ENCODE measurements at regions not wholly inside any gene's neighbourhood (a gene's known extent, or its start where the extent isn't known, plus 50 kb on each side); places are given as distances from the start of the nearest gene placed in this dataset.

- no peaks in the 10 kb centered on the region for H3K4me1 ChIP-seq (replicated peaks in 1 of 2; ENCODE audit: control insufficient read depth in 2 of 2, insufficient read depth in 2 of 2, low read length in 2 of 2)
- H3K4me3 ChIP-seq = no peak overlapping the region
- in situ Hi-C loops (cut with MboI) = no loop called here
- FAIRE-seq = no peak
- no peak for ATAC-seq
- H3K27me3 ChIP-seq (ENCODE audit: control insufficient read depth in 2 of 2, insufficient read depth in 2 of 2, low read length in 2 of 2) = peaks cover 0 to 5% of the 10 kb centered on the region in 2 experiments; a peak in 1 of 5 replicates
- no peak overlapping the region for H2AFZ ChIP-seq (ENCODE audit: low read depth, low read length)
- H3K9me3 ChIP-seq (replicated peaks; ENCODE audit: control insufficient read depth, insufficient read depth, low read depth, low read length) = no peaks in the 10 kb centered on the region
- no peaks in the 10 kb centered on the region for H4K20me1 ChIP-seq (replicated peaks; ENCODE audit: control insufficient read depth, insufficient read depth, low read length)
- H3K79me2 ChIP-seq (ENCODE audit: control insufficient read depth, insufficient read depth, low read length) = no peaks in the 10 kb centered on the region
- no peak overlapping the region for H3K27ac ChIP-seq (ENCODE audit: extremely low read depth, low read depth, low read length)
- H3K9ac ChIP-seq (ENCODE audit: insufficient read depth in 1 of 2, low read depth in 2 of 2, low read length in 2 of 2) = no peak overlapping the region
- intact Hi-C loops (cut with micrococcal nuclease) = no loop called here
- TF ChIP-seq TAF9B (IDR thresholded peaks at IDR 0.05; ENCODE audit: partially characterized antibody) (no peak), ZNF184 (CRISPR knock-in tag; IDR thresholded peaks at IDR 0.05) (no peak), POLR2AphosphoS2 (IDR thresholded peaks at IDR 0.05; ENCODE audit: low read length) (no peak), LEF1 (IDR thresholded peaks at IDR 0.05) (no peak), NCOA6 (IDR thresholded peaks at IDR 0.05) (no peak), THRAP3 (IDR thresholded peaks at IDR 0.05; ENCODE audit: borderline replicate concordance) (no peak)
- no peak overlapping the region for H3K4me2 ChIP-seq (ENCODE audit: insufficient read depth, low read length)
- no peaks in the 10 kb centered on the region for H3K36me3 ChIP-seq (ENCODE audit: control insufficient read depth, insufficient read depth, low read length)
- ChIA-PET POLR2A (no interaction called here), CTCF (ENCODE audit: low intra/inter-chr PET ratio) (no interaction called here)
- no peak for DNase-seq (ENCODE audit: extremely low read depth in 1 of 4, low spot score in 3 of 4)
- no TSS peak for BruUV-seq (replicated peaks)
- H3K9me1 ChIP-seq (ENCODE audit: control insufficient read depth, insufficient read depth, low read length) = no peaks in the 10 kb centered on the region
- WGBS (ENCODE audit: insufficient coverage, low coverage, missing lambda C conversion rate) = 6% methylated on average over 2 of the region's 3 CpGs
These were observed 127.3 kb downstream of the FAM204A start for GRCh38 chr10:118214776-118215175.

DNA sequence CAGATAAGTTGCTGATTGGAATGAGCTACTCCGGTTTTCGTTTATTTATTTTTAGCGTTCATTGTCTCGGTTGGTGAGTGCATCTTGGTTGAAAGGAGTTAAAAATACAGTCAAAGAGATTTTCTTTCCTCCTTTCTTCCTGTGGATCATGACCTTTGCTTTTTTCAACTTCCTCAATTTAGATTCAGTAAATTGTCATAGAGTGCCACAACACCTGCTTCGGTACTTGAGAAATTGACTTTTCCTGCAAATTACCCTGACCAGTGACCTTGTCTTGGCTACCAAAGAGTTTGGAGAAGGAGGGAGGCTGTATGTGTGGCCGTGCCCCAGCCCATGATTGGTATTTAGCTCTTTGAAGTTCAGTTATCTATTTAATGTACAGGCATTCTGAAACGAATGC is 128.7 kb downstream of the FAM204A start:
- BruUV-seq (replicated peaks) = no TSS peak
- Histone ChIP-seq H3K9me1 (ENCODE audit: control insufficient read depth, insufficient read depth, low read length) (no peaks in the 10 kb centered on the region), H3K4me2 (ENCODE audit: insufficient read depth, low read length) (no peak overlapping the region), H3K4me3 (no peak overlapping the region), H3K9ac (ENCODE audit: insufficient read depth in 1 of 2, low read depth in 2 of 2, low read length in 2 of 2) (no peak overlapping the region), H3K36me3 (ENCODE audit: control insufficient read depth, insufficient read depth, low read length) (no peaks in the 10 kb centered on the region), H4K20me1 (replicated peaks; ENCODE audit: control insufficient read depth, insufficient read depth, low read length) (no peaks in the 10 kb centered on the region), H3K27ac (ENCODE audit: extremely low read depth, low read depth, low read length) (no peak overlapping the region), H3K4me1 (replicated peaks in 1 of 2; ENCODE audit: control insufficient read depth in 2 of 2, insufficient read depth in 2 of 2, low read length in 2 of 2) (no peaks in the 10 kb centered on the region), H3K27me3 (ENCODE audit: control insufficient read depth in 2 of 2, insufficient read depth in 2 of 2, low read length in 2 of 2) (peaks cover 0 to 5% of the 10 kb centered on the region in 2 experiments; a peak in 2 of 5 replicates), H3K79me2 (ENCODE audit: control insufficient read depth, insufficient read depth, low read length) (no peaks in the 10 kb centered on the region), H3K9me3 (replicated peaks; ENCODE audit: control insufficient read depth, insufficient read depth, low read depth, low read length) (no peaks in the 10 kb centered on the region), H2AFZ (ENCODE audit: low read depth, low read length) (no peak overlapping the region)
- CTCF ChIA-PET (ENCODE audit: low intra/inter-chr PET ratio) = no interaction called here
- WGBS (ENCODE audit: insufficient coverage, low coverage, missing lambda C conversion rate) = 0% methylated on average over 7 of the region's 7 CpGs
- POLR2A ChIA-PET = interaction anchor here (1.0 kb wide), 1 partner anchor 290 kb away, joined by 3 read pairs; no protein-coding TSS in a partner anchor
- in situ Hi-C loops (cut with MboI) = no loop called here
- intact Hi-C loops (cut with micrococcal nuclease) = no loop called here
- FAIRE-seq (no peak), DNase-seq (ENCODE audit: extremely low read depth in 1 of 4, low spot score in 3 of 4) (no peak), ATAC-seq (no peak)
- no peak for TF ChIP-seq GTF2F1 (IDR thresholded peaks at IDR 0.05; ENCODE audit: low read depth, low read length)
- no peak for TF ChIP-seq FOS (IDR thresholded peaks at IDR 0.05; ENCODE audit: extremely low read depth, insufficient read length)
- no peak for TF ChIP-seq TCF7 (IDR thresholded peaks at IDR 0.05; ENCODE audit: borderline replicate concordance)
- no peak for TF ChIP-seq RREB1 (CRISPR knock-in tag; IDR thresholded peaks at IDR 0.05)
- TF ChIP-seq NFXL1 (CRISPR knock-in tag; IDR thresholded peaks at IDR 0.05) = no peak
- TF ChIP-seq MAFF (IDR thresholded peaks at IDR 0.05; ENCODE audit: low read length) = no peak
